Activated CD8-positive, alpha-beta memory T cell treated with anti-CD3 and anti-CD28 coated beads for 36 hours (primary cell): ENCODE measurements at regions not wholly inside any gene's neighbourhood (a gene's known extent, or its start where the extent isn't known, plus 50 kb on each side); places are given as distances from the start of the nearest gene placed in this dataset.
"Not testable (repeated sequence)": the region's sequence is repeated elsewhere in the genome, so short reads cannot be mapped to it uniquely, and the experiment has no call there.

ENCODE experiments used
- CTCF ChIA-PET: fragments of 350-600 bp; sonication (Branson Sonifier 250); formaldehyde crosslinking; loops from one replicate; lab custom pipeline; 2021; ENCODE audit warnings: antibody characterized with exemption; lab: Charles Lee
- POLR2A ChIA-PET: fragments of 350-600 bp; sonication (Branson Sonifier 250); formaldehyde crosslinking; loops from one replicate; lab custom pipeline; 2021; ENCODE audit warnings: antibody characterized with exemption; lab: Charles Lee

GRCh38 chr2:190150413-190150812 is 87.9 kb upstream of the MSTN start:
- ChIA-PET POLR2A (no interaction called here), CTCF (no interaction called here)

- POLR2A ChIA-PET: no interaction called here
- CTCF ChIA-PET: no interaction called here
These were observed 87.4 kb upstream of the MSTN start for GRCh38 chr2:190149908-190150307.

GRCh38 chr2:190149200-190149599 is 86.7 kb upstream of the MSTN start:
- CTCF ChIA-PET: no interaction called here
- POLR2A ChIA-PET: no interaction called here

- CTCF ChIA-PET: not testable (repeated sequence)
These were observed 83.6 kb upstream of the MSTN start for GRCh38 chr2:190146109-190146508.

GRCh38 chr2:190140474-190140873 is 77.9 kb upstream of the MSTN start:
- CTCF ChIA-PET, POLR2A ChIA-PET: not testable (repeated sequence)

More at GRCh38 chr2:190146109-190146508, 83.6 kb upstream of the MSTN start:
- POLR2A ChIA-PET: not testable (repeated sequence)

GRCh38 chr2:190139371-190139770 is 76.8 kb upstream of the MSTN start:
- ChIA-PET POLR2A (no interaction called here), CTCF (no interaction called here)

- ChIA-PET CTCF (no interaction called here), POLR2A (no interaction called here)
These were observed 75.5 kb upstream of the MSTN start for GRCh38 chr2:190138032-190138431.

- ChIA-PET CTCF (no interaction called here), POLR2A (no interaction called here)
These were observed 75.0 kb upstream of the MSTN start for GRCh38 chr2:190137561-190137960.

GRCh38 chr2:190136825-190137224 is 74.3 kb upstream of the MSTN start:
- ChIA-PET CTCF (no interaction called here), POLR2A (no interaction called here)

GRCh38 chr2:190136259-190136658 is 73.7 kb upstream of the MSTN start:
- ChIA-PET CTCF (no interaction called here), POLR2A (no interaction called here)

- CTCF ChIA-PET: no interaction called here
These were observed 67.1 kb upstream of the MSTN start for GRCh38 chr2:190129421-190130199.

GRCh38 chr2:190127651-190128050 is 65.1 kb upstream of the MSTN start:
- ChIA-PET POLR2A (no interaction called here), CTCF (no interaction called here)

More at GRCh38 chr2:190129421-190130199, 67.1 kb upstream of the MSTN start:
- POLR2A ChIA-PET: no interaction called here

GRCh38 chr2:190126798-190127197 is 64.3 kb upstream of the MSTN start:
- POLR2A ChIA-PET: no interaction called here

GRCh38 chr2:190123956-190124355 is 61.4 kb upstream of the MSTN start:
- ChIA-PET CTCF (no interaction called here), POLR2A (no interaction called here)

More at GRCh38 chr2:190126798-190127197, 64.3 kb upstream of the MSTN start:
- CTCF ChIA-PET: no interaction called here

GRCh38 chr2:190121971-190122370 is 59.4 kb upstream of the MSTN start:
- ChIA-PET CTCF (no interaction called here), POLR2A (no interaction called here)

GRCh38 chr2:190121305-190121704 is 58.8 kb upstream of the MSTN start:
- CTCF ChIA-PET: no interaction called here
- POLR2A ChIA-PET: no interaction called here

- POLR2A ChIA-PET: no interaction called here
- CTCF ChIA-PET: interaction anchor here (0.7 kb wide), 1 partner anchor 252 kb away, joined by 4 read pairs; no protein-coding TSS in a partner anchor
These were observed 57.5 kb upstream of the MSTN start for GRCh38 chr2:190119923-190120590.

- ChIA-PET CTCF (interaction anchor here (0.6 kb wide), 1 partner anchor 370 kb away, joined by 4 read pairs; no protein-coding TSS in a partner anchor), POLR2A (no interaction called here)
These were observed 56.7 kb upstream of the MSTN start for GRCh38 chr2:190119257-190119656.

GRCh38 chr2:190117305-190117704 is 54.8 kb upstream of the MSTN start:
- CTCF ChIA-PET: no interaction called here
- POLR2A ChIA-PET: no interaction called here

- ChIA-PET CTCF (no interaction called here), POLR2A (no interaction called here)
These were observed 50.5 kb upstream of the MSTN start for GRCh38 chr2:190113000-190113399.
